ENCODE measurements at regions not wholly inside any gene's neighbourhood (a gene's known extent, or its start where the extent isn't known, plus 50 kb on each side); places are given as distances from the start of the nearest gene placed in this dataset.

DNA sequence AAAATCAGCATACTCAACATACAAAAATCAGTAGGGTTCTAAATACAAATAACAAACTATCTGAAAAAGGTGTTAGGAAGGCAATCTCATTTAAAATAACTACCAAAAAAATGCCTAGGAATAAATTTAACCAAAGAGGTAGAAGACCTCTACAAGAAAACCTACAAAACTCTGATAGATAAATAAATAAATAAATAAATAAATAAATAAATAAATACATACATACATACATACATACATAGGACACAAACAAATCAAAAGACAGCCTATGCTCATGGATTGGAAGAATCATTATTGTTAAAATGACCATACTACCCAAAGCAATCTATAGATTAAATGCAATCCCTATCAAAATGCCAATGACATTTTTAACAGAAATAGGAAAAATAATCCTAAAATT lies 194.7 kb downstream of the BARHL2 start:
- H3K4me3 ChIP-seq = no peak overlapping the region
- no peaks in the 10 kb centered on the region for H3K4me1 ChIP-seq (replicated peaks in 1 of 2)
- H3K36me3 ChIP-seq (replicated peaks in 1 of 2) = no peaks in the 10 kb centered on the region
- intact Hi-C loops (cut with DNase I) = no loop called here
- TF ChIP-seq POLR2A (IDR thresholded peaks at IDR 0.05) = no peak
- TF ChIP-seq CTCF (IDR thresholded peaks at IDR 0.05) = no peak
- no peaks in the 10 kb centered on the region for H3K27me3 ChIP-seq
- peaks cover 0 to 6% (median 0%) of the 10 kb centered on the region in 3 donors for H3K9me3 ChIP-seq (replicated peaks in 1 of 3)
- no peak overlapping the region for H3K27ac ChIP-seq
- no peak for DNase-seq

DNA sequence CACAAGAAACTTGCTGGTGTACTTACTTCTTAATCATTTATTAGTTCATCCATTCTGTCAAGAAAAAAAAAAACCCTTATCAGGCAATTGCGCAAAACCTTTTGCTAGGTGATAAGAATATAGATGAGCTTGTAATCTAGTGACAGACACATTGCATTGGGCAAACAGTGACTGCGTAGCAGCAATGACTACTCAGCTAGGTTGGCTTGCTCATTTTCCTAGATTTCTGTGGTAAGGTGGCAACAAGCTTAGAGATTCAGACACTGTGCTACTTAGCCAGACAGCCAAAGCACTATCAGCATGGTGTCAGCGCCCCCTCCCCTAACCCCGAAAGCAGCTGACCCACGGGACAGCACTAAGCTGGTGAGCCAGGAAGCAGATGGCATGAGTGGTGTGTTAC lies 203.1 kb downstream of the BARHL2 start:
- intact Hi-C loops (cut with DNase I) = no loop called here
- no peaks in the 10 kb centered on the region for H3K4me1 ChIP-seq (replicated peaks in 1 of 2)
- TF ChIP-seq POLR2A (IDR thresholded peaks at IDR 0.05) (no peak), CTCF (IDR thresholded peaks at IDR 0.05) (no peak)
- no peaks in the 10 kb centered on the region for H3K36me3 ChIP-seq (replicated peaks in 1 of 2)
- H3K27me3 ChIP-seq = peaks cover 3% of the 10 kb centered on the region
- no peak for DNase-seq
- peaks cover 0 to 6% (median 0%) of the 10 kb centered on the region in 3 donors for H3K9me3 ChIP-seq (replicated peaks in 1 of 3)
- 70 to 85% (median 76%) methylated on average over 5 of the region's 5 CpGs for WGBS, 4 donors
- no peak overlapping the region for H3K27ac ChIP-seq
- no peak overlapping the region for H3K4me3 ChIP-seq

DNA sequence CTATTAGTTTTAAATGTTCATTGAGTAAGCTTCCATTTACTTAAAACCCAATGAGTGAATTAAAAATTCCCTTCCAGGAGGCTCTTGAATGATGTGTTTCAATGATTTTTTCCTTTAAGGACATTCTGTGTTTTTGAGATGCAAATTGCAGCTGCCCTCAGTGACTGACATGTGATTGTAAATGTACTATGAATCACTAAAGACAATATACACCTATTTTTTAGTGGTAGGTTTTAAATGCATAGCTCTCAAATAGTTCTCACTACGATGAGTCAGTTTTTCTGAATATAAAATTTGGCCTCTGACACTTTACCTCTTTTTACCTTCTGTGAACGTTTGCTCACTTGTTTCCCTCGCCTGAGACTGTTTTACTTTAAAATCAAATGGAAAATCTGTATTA lies 204.7 kb downstream of the BARHL2 start:
- DNase-seq = no peak
- TF ChIP-seq POLR2A (IDR thresholded peaks at IDR 0.05) (no peak), CTCF (IDR thresholded peaks at IDR 0.05) (no peak)
- no peaks in the 10 kb centered on the region for H3K4me1 ChIP-seq (replicated peaks in 1 of 2)
- no peak overlapping the region for H3K27ac ChIP-seq
- H3K4me3 ChIP-seq = no peak overlapping the region
- WGBS, 4 donors = 50 to 67% (median 63%) methylated on average over 3 of the region's 3 CpGs
- H3K27me3 ChIP-seq = peaks cover 3% of the 10 kb centered on the region
- intact Hi-C loops (cut with DNase I) = no loop called here
- no peaks in the 10 kb centered on the region for H3K9me3 ChIP-seq (replicated peaks in 1 of 3)
- H3K36me3 ChIP-seq (replicated peaks in 1 of 2) = no peaks in the 10 kb centered on the region

DNA sequence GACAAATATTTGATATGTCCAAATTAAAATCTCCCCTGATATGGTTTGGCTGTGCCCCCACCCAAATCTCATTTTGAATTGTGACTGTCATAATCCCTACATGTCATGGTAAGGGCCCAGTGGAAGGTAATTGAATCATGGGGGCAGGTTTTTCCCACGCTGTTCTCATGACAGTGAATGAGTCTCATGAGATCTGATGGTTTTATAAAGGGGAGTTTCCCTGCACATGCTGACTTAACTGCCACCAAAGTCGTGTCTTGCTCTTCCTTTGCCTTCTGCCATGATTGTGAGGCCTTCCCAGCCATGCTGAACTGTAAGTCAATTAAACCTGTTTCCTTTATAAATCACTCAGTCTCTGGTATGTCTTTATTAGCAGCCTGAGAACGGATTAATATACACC lies 207.0 kb downstream of the BARHL2 start:
- 48 to 66% (median 51%) methylated on average over 3 of the region's 3 CpGs for WGBS, 4 donors
- no peaks in the 10 kb centered on the region for H3K9me3 ChIP-seq (replicated peaks in 1 of 3)
- intact Hi-C loops (cut with DNase I) = no loop called here

More for the DNA sequence above, 207.0 kb downstream of the BARHL2 start:
- no peak overlapping the region for H3K27ac ChIP-seq
- no peaks in the 10 kb centered on the region for H3K4me1 ChIP-seq (replicated peaks in 1 of 2)
- no peaks in the 10 kb centered on the region for H3K36me3 ChIP-seq (replicated peaks in 1 of 2)
- DNase-seq = no peak
- no peak overlapping the region for H3K4me3 ChIP-seq
- peaks cover 3% of the 10 kb centered on the region for H3K27me3 ChIP-seq
- TF ChIP-seq CTCF (IDR thresholded peaks at IDR 0.05) (no peak), POLR2A (IDR thresholded peaks at IDR 0.05) (no peak)

Data from adrenal gland (tissue), 9 donors.